IPS DF 6.9 (cell line): ENCODE measurements at regions not wholly inside any gene's neighbourhood (a gene's known extent, or its start where the extent isn't known, plus 50 kb on each side); places are given as distances from the start of the nearest gene placed in this dataset.

Source experiments
- DNase-seq: peaks from one replicate; pipeline ENCODE4 v3.0.0-alpha.2; 2013; ENCODE audit warnings: low read depth, low spot score
- H3K27ac ChIP-seq: one replicate; pipeline ENCODE4 v1.5.1; 2013; ENCODE audit warnings: low read length, control low read depth
- H3K27me3 ChIP-seq: 2 replicates; pipeline ENCODE4 v1.6.1; 2013; ENCODE audit warnings: mild to moderate bottlenecking, low read length; ENCODE audit not compliant: control insufficient read depth, insufficient read depth
- H3K36me3 ChIP-seq: 2 replicates; pipeline ENCODE4 v1.6.1; 2013; ENCODE audit warnings: low read length; ENCODE audit not compliant: control insufficient read depth, insufficient read depth
- H3K4me1 ChIP-seq: 2 replicates; pipeline ENCODE4 v1.6.1; 2013; ENCODE audit warnings: low read length; ENCODE audit not compliant: control insufficient read depth, insufficient read depth
- H3K4me3 ChIP-seq: 2 replicates; pipeline ENCODE4 v1.5.1; 2013; ENCODE audit warnings: mild to moderate bottlenecking, low read length
- H3K9me3 ChIP-seq: 2 replicates; pipeline ENCODE4 v1.6.1; 2013; ENCODE audit warnings: low read length, inconsistent platforms; ENCODE audit not compliant: control insufficient read depth, insufficient read depth
- WGBS: extraction: QIAGEN DNeasy Blood & Tissue Kit; methylation state at CpG from one replicate; pipeline ENCODE4 v1.1.7; 2013; ENCODE audit warnings: mixed read lengths, missing lambda C conversion rate; ENCODE audit not compliant: insufficient read length, insufficient coverage; 5-methylcytosine and 5-hydroxymethylcytosine counted together

GRCh38 chr16:6643080-6643686 is 689.5 kb upstream of the RBFOX1 start:
- Histone ChIP-seq H3K27ac (no peak overlapping the region), H3K4me3 (no peak overlapping the region), H3K36me3 (no peaks in the 10 kb centered on the region), H3K9me3 (no peaks in the 10 kb centered on the region; the same call in 1 of the 2 replicates), H3K27me3 (no peaks in the 10 kb centered on the region), H3K4me1 (no peaks in the 10 kb centered on the region)
- peak; percentile 27 for DNase-seq
- WGBS = no CpG with 5 or more reads among the region's 5 CpGs

- no peak for DNase-seq
- Histone ChIP-seq H3K27me3 (no peaks in the 10 kb centered on the region), H3K4me1 (no peaks in the 10 kb centered on the region), H3K9me3 (no peaks in the 10 kb centered on the region; the same call in 1 of the 2 replicates), H3K27ac (no peak overlapping the region), H3K4me3 (no peak overlapping the region), H3K36me3 (no peaks in the 10 kb centered on the region)
- WGBS = no CpG with 5 or more reads among the region's 9 CpGs
Observed at GRCh38 chr16:6642271-6642670, 690.4 kb upstream of the RBFOX1 start.

GRCh38 chr16:6641091-6641490 is 691.6 kb upstream of the RBFOX1 start:
- no peak for DNase-seq
- Histone ChIP-seq H3K27me3 (no peaks in the 10 kb centered on the region), H3K9me3 (no peaks in the 10 kb centered on the region; the same call in 1 of the 2 replicates), H3K27ac (no peak overlapping the region), H3K4me3 (no peak overlapping the region), H3K4me1 (no peaks in the 10 kb centered on the region), H3K36me3 (no peaks in the 10 kb centered on the region)
- WGBS = no CpG with 5 or more reads among the region's 10 CpGs

GRCh38 chr16:6636457-6636856 is 696.2 kb upstream of the RBFOX1 start:
- Histone ChIP-seq H3K4me1 (no peaks in the 10 kb centered on the region), H3K27ac (no peak overlapping the region), H3K4me3 (no peak overlapping the region), H3K9me3 (no peaks in the 10 kb centered on the region; the same call in 1 of the 2 replicates), H3K27me3 (no peaks in the 10 kb centered on the region), H3K36me3 (no peaks in the 10 kb centered on the region)
- no CpG with 5 or more reads among the region's 4 CpGs for WGBS
- no peak for DNase-seq

- no peaks in the 10 kb centered on the region; the same call in 1 of the 2 replicates for H3K9me3 ChIP-seq
- H3K36me3 ChIP-seq = no peaks in the 10 kb centered on the region
- H3K4me1 ChIP-seq = no peaks in the 10 kb centered on the region
- no peak overlapping the region for H3K4me3 ChIP-seq
- no peak overlapping the region for H3K27ac ChIP-seq
- no peaks in the 10 kb centered on the region for H3K27me3 ChIP-seq
- WGBS = no CpG with 5 or more reads among the region's 3 CpGs
- DNase-seq = no peak
Observed at GRCh38 chr16:6634151-6634550, 698.5 kb upstream of the RBFOX1 start.

GRCh38 chr16:6633456-6633855 is 699.2 kb upstream of the RBFOX1 start:
- no peak overlapping the region for H3K27ac ChIP-seq
- no peaks in the 10 kb centered on the region for H3K27me3 ChIP-seq
- WGBS = no CpG with 5 or more reads among the region's 5 CpGs
- no peak for DNase-seq
- no peak overlapping the region for H3K4me3 ChIP-seq
- no peaks in the 10 kb centered on the region; the same call in 1 of the 2 replicates for H3K9me3 ChIP-seq
- H3K36me3 ChIP-seq = no peaks in the 10 kb centered on the region
- no peaks in the 10 kb centered on the region for H3K4me1 ChIP-seq

- Histone ChIP-seq H3K4me3 (no peak overlapping the region), H3K36me3 (no peaks in the 10 kb centered on the region), H3K9me3 (peaks cover 1% of the 10 kb centered on the region; the same call in 1 of the 2 replicates), H3K27me3 (no peaks in the 10 kb centered on the region), H3K4me1 (no peaks in the 10 kb centered on the region), H3K27ac (no peak overlapping the region)
- no peak for DNase-seq
- WGBS = no CpG with 5 or more reads among the region's 5 CpGs
Observed at GRCh38 chr16:6629110-6629509, 703.5 kb upstream of the RBFOX1 start.

GRCh38 chr16:6625606-6626005 is 707.0 kb upstream of the RBFOX1 start:
- Histone ChIP-seq H3K27me3 (no peaks in the 10 kb centered on the region), H3K36me3 (no peaks in the 10 kb centered on the region), H3K4me3 (no peak overlapping the region), H3K27ac (no peak overlapping the region), H3K9me3 (peaks cover 1% of the 10 kb centered on the region; the same call in 1 of the 2 replicates), H3K4me1 (no peaks in the 10 kb centered on the region)
- WGBS = no CpG with 5 or more reads among the region's 3 CpGs
- DNase-seq = no peak

- no CpG with 5 or more reads among the region's 5 CpGs for WGBS
- H3K27ac ChIP-seq = no peak overlapping the region
- H3K4me1 ChIP-seq = no peaks in the 10 kb centered on the region
- no peak overlapping the region for H3K4me3 ChIP-seq
- H3K27me3 ChIP-seq = no peaks in the 10 kb centered on the region
- no peak for DNase-seq
- H3K9me3 ChIP-seq = no peaks in the 10 kb centered on the region; the same call in 1 of the 2 replicates
- no peaks in the 10 kb centered on the region for H3K36me3 ChIP-seq
Observed at GRCh38 chr16:6618874-6619273, 713.8 kb upstream of the RBFOX1 start.

GRCh38 chr16:6616746-6617145 is 715.9 kb upstream of the RBFOX1 start:
- H3K27me3 ChIP-seq = no peaks in the 10 kb centered on the region
- no CpG with 5 or more reads among the region's 6 CpGs for WGBS
- H3K4me3 ChIP-seq = no peak overlapping the region
- H3K9me3 ChIP-seq = peaks cover 2% of the 10 kb centered on the region
- no peaks in the 10 kb centered on the region for H3K36me3 ChIP-seq
- H3K4me1 ChIP-seq = no peaks in the 10 kb centered on the region
- no peak for DNase-seq
- H3K27ac ChIP-seq = no peak overlapping the region

GRCh38 chr16:6615636-6616035 is 717.0 kb upstream of the RBFOX1 start:
- no peak for DNase-seq
- Histone ChIP-seq H3K4me1 (no peaks in the 10 kb centered on the region), H3K36me3 (no peaks in the 10 kb centered on the region), H3K9me3 (peaks cover 2% of the 10 kb centered on the region), H3K27me3 (no peaks in the 10 kb centered on the region), H3K4me3 (no peak overlapping the region), H3K27ac (no peak overlapping the region)
- whole genome bisulfite sequencing = no CpG with 5 or more reads among the region's 12 CpGs
